Lung (tissue), 11 donors: ENCODE measurements at regions not wholly inside any gene's neighbourhood (a gene's known extent, or its start where the extent isn't known, plus 50 kb on each side); places are given as distances from the start of the nearest gene placed in this dataset.

Source experiments
- ATAC-seq: fragments of 200-7000 bp; cut with Tn5 transposase; one replicate; pipeline ENCODE4 v1.9.1; 2020; ENCODE audit warnings: moderate number of reproducible peaks; ENCODE audit not compliant: insufficient read depth, low FRiP score
- DNase-seq, 3 donors: peaks; one replicate each; pipeline ENCODE4 v3.0.0-alpha.2; 2013 to 2017
- H3K27ac ChIP-seq, 2 donors: one replicate each; pipeline ENCODE4 v1.5.1; 2013; ENCODE audit warnings: mild to moderate bottlenecking in 2 of 2, moderate library complexity in 2 of 2, control low read depth in 1 of 2, inconsistent platforms in 1 of 2, low read depth in 1 of 2, low read length in 1 of 2
- H3K27me3 ChIP-seq, 3 donors: one replicate each; pipeline ENCODE4 v1.5.1; 2013; ENCODE audit warnings: low read length in 2 of 3; ENCODE audit not compliant: control insufficient read depth in 3 of 3, insufficient read depth in 3 of 3
- H3K36me3 ChIP-seq, 4 donors: one replicate each; pipeline ENCODE4 v1.5.1; 2013; ENCODE audit warnings: low read length in 4 of 4, mild to moderate bottlenecking in 1 of 4, moderate library complexity in 1 of 4; ENCODE audit not compliant: control insufficient read depth in 4 of 4, insufficient read depth in 4 of 4
- H3K4me1 ChIP-seq, 5 donors: one replicate each; pipeline ENCODE4 v1.5.1; 2013; ENCODE audit warnings: low read length in 5 of 5, mild to moderate bottlenecking in 2 of 5, moderate library complexity in 1 of 5; ENCODE audit not compliant: control insufficient read depth in 5 of 5, insufficient read depth in 5 of 5
- H3K4me3 ChIP-seq: one replicate; pipeline ENCODE4 v1.5.1; 2013; ENCODE audit warnings: mild to moderate bottlenecking, control low read depth, moderate library complexity
- H3K9ac ChIP-seq, 2 donors: one replicate each; pipeline ENCODE4 v1.5.1; 2013; ENCODE audit warnings: low read length in 2 of 2, control low read depth in 1 of 2; ENCODE audit not compliant: insufficient read depth in 1 of 2
- H3K9me3 ChIP-seq, 4 donors: one replicate each; pipeline ENCODE4 v1.5.1; 2013; ENCODE audit warnings: low read length in 3 of 4, mild to moderate bottlenecking in 1 of 4, moderate library complexity in 1 of 4; ENCODE audit not compliant: control insufficient read depth in 4 of 4, insufficient read depth in 3 of 4
- WGBS, 2 donors: extraction: QIAGEN DNeasy Blood & Tissue Kit; methylation state at CpG; one replicate each; pipeline ENCODE4 v1.1.7; 2013; 5-methylcytosine and 5-hydroxymethylcytosine counted together
- TF ChIP-seq, protein P1 (sequence below): IDR thresholded peaks from 2 replicates; pipeline ENCODE4 v1.5.1; 2012; ENCODE audit warnings: mild to moderate bottlenecking; ENCODE audit errors: control extremely low read depth, extremely low read depth
- donor health status: control.
- donor health status: control.
- donor health status: Bipolar disorder and iron deficiency.
- donor health status: healthy.
- donor health status: DM: yes; HTN: yes; CAD: no.

DNA sequence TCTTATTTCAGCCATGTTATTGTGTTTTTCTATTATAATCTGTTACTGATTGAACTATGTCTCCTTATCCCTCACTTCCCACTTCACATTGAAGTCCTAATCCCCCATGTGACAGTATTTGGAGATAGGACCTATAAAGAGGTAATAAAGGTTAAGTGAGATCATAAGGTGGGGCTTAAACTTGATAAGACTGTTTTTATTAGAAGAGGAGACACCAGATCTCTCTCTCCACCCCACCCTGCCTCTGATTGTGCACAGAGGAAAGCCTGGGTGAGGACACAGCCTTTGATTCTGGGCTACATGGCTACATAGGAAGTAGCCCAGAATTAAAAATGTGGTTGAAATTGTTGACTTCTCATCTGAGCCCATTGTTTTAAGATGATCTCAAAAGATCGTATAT, 414.7 kb downstream of the SLC16A7 start:
- ATAC-seq: no peak
- no peak overlapping the region for H3K9ac ChIP-seq
- TF ChIP-seq, protein P1, sequence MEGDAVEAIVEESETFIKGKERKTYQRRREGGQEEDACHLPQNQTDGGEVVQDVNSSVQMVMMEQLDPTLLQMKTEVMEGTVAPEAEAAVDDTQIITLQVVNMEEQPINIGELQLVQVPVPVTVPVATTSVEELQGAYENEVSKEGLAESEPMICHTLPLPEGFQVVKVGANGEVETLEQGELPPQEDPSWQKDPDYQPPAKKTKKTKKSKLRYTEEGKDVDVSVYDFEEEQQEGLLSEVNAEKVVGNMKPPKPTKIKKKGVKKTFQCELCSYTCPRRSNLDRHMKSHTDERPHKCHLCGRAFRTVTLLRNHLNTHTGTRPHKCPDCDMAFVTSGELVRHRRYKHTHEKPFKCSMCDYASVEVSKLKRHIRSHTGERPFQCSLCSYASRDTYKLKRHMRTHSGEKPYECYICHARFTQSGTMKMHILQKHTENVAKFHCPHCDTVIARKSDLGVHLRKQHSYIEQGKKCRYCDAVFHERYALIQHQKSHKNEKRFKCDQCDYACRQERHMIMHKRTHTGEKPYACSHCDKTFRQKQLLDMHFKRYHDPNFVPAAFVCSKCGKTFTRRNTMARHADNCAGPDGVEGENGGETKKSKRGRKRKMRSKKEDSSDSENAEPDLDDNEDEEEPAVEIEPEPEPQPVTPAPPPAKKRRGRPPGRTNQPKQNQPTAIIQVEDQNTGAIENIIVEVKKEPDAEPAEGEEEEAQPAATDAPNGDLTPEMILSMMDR: no peak
- no peaks in the 10 kb centered on the region for H3K36me3 ChIP-seq
- H3K4me1 ChIP-seq: no peaks in the 10 kb centered on the region
- DNase-seq: no peak
- no peaks in the 10 kb centered on the region for H3K27me3 ChIP-seq
- H3K4me3 ChIP-seq: no peak overlapping the region
- H3K9me3 ChIP-seq: no peaks in the 10 kb centered on the region
- H3K27ac ChIP-seq: no peak overlapping the region
- WGBS, 2 donors: 82 to 100% methylated on average over 1 of the region's 1 CpG

DNA sequence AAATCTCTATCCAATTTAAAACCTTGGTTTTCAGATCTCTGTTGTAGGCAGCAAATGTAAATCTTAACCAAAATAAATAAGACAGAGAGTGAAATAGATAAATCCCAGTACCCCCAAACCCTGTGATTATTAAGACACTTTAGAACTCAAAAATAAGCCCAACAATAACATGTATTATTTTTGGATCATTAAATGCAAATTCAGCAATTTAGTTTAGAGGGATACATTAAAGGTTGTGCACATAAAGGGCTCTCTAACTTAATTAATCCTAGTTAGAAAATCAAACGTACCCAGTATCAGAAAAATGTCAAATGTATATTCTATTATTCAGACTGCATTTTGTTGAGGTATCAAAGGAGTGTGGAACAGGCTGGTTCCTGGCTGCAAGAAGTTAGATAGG, 416.8 kb downstream of the SLC16A7 start:
- H3K9me3 ChIP-seq: no peaks in the 10 kb centered on the region
- no peaks in the 10 kb centered on the region for H3K36me3 ChIP-seq
- no peaks in the 10 kb centered on the region for H3K27me3 ChIP-seq
- DNase-seq (no peak), ATAC-seq (no peak)
- no peaks in the 10 kb centered on the region for H3K4me1 ChIP-seq
- H3K4me3 ChIP-seq: no peak overlapping the region
- H3K9ac ChIP-seq: no peak overlapping the region
- TF ChIP-seq, protein P1: no peak
- 41 to 61% methylated on average over 1 of the region's 1 CpG for whole genome bisulfite sequencing, 2 donors
- H3K27ac ChIP-seq: no peak overlapping the region

DNA sequence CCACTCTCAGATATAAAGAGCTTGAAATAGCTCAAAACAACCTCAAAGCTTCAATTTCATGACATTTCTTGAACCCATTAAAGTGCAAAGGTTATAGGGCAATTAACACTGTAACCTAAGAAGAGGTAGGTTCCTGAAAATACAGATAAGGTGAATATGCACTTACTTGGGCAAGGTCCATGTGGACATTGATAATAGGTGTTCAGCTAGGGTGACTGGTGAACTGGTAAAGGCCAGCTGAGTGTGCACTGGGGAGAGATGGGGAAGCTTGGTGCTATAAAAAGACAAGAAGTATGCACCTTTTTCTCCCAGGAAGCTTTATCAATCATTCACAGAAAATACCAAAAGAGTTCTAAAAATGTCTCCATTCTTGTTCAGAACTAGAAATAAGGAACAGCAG, 418.6 kb downstream of the SLC16A7 start:
- DNase-seq: no peak
- ATAC-seq: no peak
- no peak overlapping the region for H3K4me3 ChIP-seq
- no peaks in the 10 kb centered on the region for H3K4me1 ChIP-seq
- TF ChIP-seq, protein P1: no peak
- no peak overlapping the region for H3K9ac ChIP-seq
- no peaks in the 10 kb centered on the region for H3K9me3 ChIP-seq
- no peak overlapping the region for H3K27ac ChIP-seq
- no peaks in the 10 kb centered on the region for H3K27me3 ChIP-seq
- H3K36me3 ChIP-seq: no peaks in the 10 kb centered on the region

DNA sequence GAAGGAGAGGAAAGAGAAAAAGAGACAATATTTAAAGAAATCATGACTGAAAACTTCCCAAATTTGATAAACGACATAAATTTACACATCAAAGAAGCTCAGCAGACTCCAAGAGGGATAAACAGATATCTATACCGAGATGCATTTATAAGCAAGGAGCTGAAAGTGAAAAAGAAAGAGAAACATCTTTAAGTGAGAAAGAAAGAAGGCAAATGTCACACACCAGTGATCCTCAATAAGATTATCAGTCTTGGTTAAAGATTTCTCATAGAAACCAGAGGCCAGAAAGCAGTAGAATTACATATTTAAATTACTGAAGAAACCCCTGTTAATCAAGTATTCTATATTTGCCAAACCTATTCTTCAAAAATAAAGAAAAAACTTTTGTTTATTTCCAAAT, 424.2 kb downstream of the SLC16A7 start:
- ATAC-seq (no peak), DNase-seq (no peak)
- WGBS, 2 donors: 80% methylated on average over 2 of the region's 2 CpGs
- Histone ChIP-seq H3K27ac (no peak overlapping the region), H3K9ac (no peak overlapping the region), H3K36me3 (no peaks in the 10 kb centered on the region), H3K27me3 (no peaks in the 10 kb centered on the region), H3K4me3 (no peak overlapping the region), H3K4me1 (no peaks in the 10 kb centered on the region), H3K9me3 (no peaks in the 10 kb centered on the region)
- TF ChIP-seq, protein P1: no peak
